OCI-LY1 (cell line): ENCODE measurements at regions not wholly inside any gene's neighbourhood (a gene's known extent, or its start where the extent isn't known, plus 50 kb on each side); places are given as distances from the start of the nearest gene placed in this dataset.

Source experiments
- CTCF ChIP-seq: fragments of 200-600 bp; sonication (generic), shearing (Covaris generic); IDR thresholded peaks from 2 replicates; pipeline ENCODE4 v1.5.1; 2017; ENCODE audit warnings: mild to moderate bottlenecking, antibody characterized with exemption, low read length, moderate library complexity, mixed read lengths
- EZH2 ChIP-seq: fragments of 200-600 bp; sonication (generic), shearing (Covaris generic); IDR thresholded peaks from 2 replicates; pipeline ENCODE4 v1.8.0; 2017; ENCODE audit warnings: borderline replicate concordance, mixed run types, mild to moderate bottlenecking, antibody characterized with exemption, low read length, moderate library complexity, mixed read lengths

GRCh38 chr2:193074933-193075332, 880.2 kb upstream of the TMEFF2 start:
- TF ChIP-seq CTCF (no peak), EZH2 (no peak)
